ENCODE measurements at regions not wholly inside any gene's neighbourhood (a gene's known extent, or its start where the extent isn't known, plus 50 kb on each side); places are given as distances from the start of the nearest gene placed in this dataset.
A peak's percentile ranks its signal among the peaks of the same experiment; 100 is the strongest.
"Not testable (repeated sequence)": the region's sequence is repeated elsewhere in the genome, so short reads cannot be mapped to it uniquely, and the experiment has no call there.

DNA sequence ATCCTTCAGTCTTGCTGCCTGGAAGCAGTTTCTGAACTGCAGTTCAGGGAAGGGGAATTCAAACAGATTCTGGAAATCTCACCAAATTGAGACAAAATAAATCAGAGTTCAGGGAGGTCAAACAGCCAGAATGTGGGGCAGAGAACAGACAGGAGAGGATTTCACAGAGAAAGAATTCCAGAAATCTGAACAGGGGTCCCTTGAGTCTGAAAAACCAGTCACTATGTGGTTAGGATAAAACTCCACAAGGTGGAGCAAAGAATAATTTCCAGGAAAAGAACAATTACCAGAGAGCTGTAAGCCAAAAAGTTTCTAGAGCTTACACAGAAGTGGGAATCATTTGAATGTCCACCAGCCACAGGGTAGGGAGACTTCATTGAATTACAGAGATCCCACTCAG, 84.7 kb downstream of the URB2 start:
- DNase-seq (ENCODE audit: low spot score), result no peak

DNA sequence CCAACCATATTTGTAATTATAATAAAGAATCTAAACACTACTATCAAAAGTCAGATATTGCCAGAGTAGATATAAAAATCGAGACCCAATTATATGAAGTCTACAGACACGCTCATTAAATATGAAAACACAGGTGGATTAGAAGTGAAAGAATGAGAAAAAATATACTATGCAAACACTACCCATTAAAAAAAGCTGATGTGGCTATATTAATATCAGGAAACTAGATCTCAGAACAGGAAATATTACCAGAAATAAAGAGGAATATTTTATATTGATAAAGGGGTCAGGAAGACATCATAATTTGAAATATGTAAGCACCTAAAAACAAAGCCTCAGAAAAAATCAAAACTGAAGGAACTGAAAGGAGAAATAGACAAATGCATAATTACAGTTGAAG, 88.3 kb downstream of the URB2 start:
- DNase-seq (ENCODE audit: low spot score), result no peak

DNA sequence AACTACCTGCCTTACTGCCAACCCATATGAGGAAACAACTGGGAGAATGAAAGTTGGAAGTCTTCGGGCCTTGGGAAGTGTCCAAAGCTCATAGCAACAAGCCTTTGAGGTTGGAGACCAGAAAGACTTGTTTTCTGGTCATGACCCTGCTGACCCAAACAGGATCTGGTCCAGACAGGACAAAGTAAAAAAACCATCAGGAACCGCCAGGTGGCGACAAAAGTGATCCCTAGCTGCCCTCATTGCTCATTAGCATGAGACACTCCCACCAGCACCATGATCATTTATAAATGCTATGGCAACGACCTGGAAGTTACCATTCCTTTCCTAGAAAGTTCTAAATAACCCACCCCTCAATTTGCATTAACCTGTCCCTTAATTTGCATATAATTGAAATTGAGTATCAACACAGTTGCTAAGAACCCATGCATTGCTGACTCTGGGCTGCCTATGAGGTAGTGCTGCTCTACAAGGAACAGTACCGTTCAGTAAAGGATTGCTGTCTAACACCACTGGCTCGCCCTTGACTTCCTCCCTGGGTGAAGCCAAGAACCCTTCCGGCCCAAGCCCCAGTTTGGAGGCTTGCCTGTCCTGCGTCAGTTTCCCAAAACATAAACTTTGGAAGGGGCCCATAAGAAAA, 89.0 kb downstream of the URB2 start:
- peak; percentile 78 for DNase-seq (ENCODE audit: low spot score)

DNA sequence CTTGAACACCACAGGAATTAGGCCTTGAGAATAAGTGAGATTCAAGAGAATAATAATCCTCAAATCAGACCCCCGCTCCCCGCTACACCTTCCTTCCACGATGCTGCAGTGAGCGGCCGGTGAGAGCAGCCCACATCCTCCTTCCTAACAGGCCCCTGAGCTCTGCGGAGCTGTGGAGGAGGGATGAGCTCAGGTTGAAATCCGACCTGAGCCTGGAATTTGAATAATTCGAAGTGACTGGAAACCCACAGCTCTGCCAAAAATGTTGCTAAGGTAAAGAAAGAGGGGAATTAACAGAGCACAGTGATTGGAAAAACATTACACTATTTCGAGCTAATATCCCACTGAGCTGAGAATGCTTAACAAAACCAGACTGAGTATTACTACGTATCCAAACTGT, 90.0 kb downstream of the URB2 start:
- no peak for DNase-seq (ENCODE audit: low spot score)

DNA sequence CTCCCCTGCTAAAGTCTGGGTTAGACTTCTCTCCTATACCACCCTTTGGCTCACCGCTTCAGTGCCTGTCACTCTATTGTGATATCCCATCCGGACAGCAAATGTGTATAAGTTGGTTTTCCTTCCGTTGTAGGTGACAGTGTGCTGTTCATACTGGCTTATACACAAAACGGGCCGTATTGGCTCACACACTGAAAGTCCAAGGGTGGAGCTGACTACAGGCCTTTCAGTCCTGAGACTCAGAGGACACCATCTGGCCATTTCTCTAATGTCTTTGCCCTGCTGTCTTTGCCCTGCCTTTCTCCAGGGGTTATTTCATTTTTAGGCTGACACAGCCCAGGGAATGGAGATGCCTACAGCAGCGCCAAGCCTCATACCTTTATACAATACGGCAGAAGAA, 90.7 kb downstream of the URB2 start:
- no peak for DNase-seq (ENCODE audit: low spot score)

DNA sequence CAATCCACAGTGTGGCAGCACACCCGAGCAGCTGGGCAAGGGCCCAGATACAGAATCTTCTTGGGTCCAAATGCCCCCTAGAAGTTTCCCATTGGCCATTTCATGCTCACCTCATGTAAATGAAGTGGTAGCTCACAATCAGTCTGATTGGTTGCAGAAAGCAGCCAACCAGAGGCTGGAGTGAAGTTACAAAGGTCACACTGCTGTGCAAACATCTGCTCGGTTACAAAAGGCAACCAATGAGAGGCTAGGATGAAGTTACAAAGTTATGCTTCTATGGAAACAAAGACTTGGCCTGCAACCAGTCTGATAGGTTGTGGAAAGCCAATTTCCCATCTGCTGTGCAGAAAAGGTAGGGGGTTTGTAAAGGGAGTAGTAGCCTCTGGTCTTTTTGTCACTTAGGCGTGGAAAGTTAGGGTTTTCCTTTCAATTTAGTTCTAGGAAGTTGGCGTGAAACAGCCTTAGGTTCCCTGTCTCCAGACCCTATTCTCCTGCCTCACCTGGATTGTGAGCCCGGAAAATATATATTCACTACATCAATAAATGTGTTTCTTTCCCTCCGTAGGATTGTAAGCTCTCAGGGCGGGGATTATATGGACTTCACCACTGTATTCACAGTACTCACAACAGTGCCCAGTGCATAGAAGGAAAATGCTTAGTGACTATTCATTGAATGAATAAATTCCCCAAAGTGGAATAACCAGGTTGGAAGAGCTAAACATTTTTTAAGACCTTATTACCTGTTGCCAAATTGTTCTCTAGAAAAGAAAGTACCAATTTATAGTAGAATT, 91.9 kb downstream of the URB2 start:
- peak; percentile 42 for DNase-seq (ENCODE audit: low spot score)

DNA sequence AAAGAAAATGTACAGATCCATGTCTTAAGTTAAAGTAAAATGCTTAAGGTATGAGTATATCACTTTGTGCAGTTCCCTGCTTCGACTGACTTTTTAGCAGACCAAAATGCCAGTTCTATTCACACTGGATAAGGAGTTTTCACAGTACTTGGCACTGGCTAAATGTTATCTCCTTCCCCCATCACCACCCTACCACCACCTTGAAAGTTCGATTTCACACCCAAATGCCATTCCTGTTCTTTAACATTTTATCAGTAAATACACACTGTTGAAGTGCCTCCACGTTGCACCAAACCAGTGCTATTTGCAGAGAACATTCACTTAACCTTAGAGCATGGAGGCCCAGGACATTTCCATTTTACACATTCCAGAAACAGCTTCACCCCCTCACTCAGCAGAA, 100.0 kb downstream of the URB2 start:
- no peak for DNase-seq (ENCODE audit: low spot score)

DNA sequence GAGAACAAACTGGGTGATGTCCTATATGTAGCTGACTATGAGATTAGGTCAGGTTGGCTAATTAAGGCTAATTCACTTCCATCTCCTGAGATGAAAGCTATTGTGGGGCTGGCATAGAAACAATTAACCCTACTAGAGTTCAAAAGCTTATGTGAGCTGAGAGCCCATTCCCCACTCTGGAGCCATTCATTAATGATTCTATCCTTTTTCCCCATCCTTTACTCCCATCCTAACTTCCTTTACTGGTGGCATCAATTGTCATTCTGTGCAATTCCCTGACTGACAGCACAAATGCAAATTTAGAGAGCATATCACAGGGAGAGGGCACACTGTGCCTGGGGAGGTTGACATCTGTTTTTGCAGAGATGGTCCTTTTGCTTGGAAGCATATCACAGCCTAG, 103.9 kb downstream of the URB2 start:
- DNase-seq (ENCODE audit: low spot score), result no peak

DNA sequence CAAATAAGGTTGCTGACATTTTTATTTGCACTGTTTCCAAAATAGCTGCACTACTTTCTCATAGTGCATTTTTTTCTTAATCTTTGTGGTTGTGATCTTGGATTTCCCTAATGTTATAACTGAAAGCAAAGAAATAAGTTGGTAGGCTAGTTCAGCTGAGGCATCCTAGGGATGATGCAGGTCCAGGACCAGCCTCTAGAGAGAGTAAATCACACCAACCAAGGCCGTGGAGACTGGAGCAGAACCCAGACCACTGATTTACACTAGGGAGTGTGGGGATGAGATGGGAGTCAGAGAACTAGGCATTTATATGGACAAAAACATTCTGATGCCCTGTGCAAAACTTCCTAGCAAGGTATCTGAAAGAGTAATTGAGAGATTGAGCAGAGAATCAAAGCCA, 104.5 kb downstream of the URB2 start:
- DNase-seq (ENCODE audit: low spot score), result no peak

DNA sequence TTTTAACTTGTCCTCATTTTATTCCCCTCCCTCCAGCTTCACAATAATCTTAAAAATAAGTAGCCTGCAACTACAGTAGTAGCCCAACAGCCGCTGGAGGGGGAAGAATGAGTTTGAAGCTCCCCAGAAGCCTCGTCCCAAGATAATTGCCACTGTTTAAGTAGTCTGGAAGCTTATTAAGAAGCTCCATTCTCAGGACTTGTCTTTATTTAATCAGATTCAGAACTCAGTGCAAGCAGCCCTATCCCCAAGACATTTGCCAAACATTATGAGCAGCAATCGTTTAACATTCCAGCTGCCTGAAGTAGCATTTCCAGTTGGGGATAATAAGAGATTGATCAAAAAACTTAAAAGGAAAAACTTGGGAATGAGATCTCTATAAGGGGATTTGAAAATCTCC, 106.0 kb downstream of the URB2 start:
- DNase-seq (ENCODE audit: low spot score), result no peak

DNA sequence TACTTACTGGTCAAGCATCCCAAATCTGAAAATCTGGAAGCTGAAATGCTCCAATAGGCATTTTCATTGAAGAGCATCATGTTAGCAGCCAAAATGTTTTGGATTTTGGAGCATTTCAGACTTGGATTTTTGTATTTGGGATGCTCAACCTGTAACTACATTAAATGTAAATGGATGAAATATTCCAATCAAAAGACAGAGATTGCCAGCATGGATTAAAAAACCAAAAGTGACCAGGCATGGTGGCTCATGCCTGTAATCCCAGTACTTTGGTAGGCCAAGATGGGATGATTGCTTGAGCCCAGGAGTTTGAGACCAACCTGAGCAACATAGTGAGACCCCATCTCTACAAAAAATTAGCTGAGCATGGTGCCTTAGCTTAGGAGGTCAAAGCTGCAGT, 110.3 kb downstream of the URB2 start:
- no peak for DNase-seq (ENCODE audit: low spot score)

DNA sequence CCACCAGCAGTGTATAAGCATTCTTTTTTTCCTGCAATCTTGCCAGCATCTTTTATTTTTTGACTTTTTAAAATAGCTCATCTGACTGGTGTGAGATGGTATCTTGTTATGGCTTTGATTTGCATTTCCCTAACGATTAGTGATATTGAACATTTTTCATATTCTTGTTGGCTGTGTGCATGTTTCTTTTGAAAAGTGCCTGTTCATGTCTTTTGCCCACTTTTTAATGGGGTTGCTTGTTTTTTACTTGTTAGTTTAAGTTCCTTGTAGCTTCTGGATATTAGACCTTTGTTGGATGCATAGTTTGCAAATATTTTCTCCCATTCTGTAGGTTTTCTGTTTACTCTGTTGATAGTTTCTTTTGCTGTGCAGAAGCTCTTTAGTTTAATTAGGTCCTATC, 116.6 kb downstream of the URB2 start:
- DNase-seq (ENCODE audit: low spot score), result not testable (repeated sequence)

DNA sequence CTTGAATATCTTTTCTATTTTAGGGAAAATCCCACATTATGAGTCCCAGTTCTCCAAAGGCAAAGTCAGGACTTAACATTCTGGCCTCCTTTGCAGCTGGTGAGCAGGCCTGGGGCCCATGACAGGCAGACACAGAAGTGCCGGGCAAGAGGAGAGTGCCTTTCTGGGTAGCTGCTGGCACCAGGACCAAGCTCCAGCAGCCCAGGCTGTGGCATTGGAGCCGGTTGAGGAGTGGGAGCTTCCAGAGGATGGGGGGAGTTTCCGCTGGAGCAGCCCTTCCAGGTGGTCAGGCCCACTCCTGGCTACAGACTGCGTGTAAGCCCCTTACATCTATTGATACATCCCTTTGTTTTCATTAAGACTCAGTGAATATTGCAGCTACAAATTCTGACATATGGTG, 123.9 kb downstream of the URB2 start:
- DNase-seq (ENCODE audit: low spot score), result no peak

DNA sequence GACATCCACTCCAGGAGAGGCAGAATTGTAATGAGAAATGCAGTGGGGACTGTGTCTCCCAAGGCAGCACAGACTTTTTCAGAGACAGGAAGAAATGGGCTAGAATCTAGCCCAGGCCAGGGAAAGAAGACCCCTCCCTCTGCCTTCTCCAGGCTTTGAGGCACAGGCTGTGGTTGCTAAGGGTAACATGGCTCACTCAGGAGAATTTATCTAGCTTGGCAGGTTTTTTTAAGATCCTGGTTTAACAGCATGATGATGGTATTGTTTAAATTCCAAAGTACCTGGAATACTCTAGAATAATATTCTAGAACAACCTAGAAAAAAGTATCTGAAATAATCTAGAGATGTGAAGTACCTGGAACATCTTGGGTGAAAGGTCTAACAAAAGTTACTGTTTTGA, 125.6 kb downstream of the URB2 start:
- no peak for DNase-seq (ENCODE audit: low spot score)

DNA sequence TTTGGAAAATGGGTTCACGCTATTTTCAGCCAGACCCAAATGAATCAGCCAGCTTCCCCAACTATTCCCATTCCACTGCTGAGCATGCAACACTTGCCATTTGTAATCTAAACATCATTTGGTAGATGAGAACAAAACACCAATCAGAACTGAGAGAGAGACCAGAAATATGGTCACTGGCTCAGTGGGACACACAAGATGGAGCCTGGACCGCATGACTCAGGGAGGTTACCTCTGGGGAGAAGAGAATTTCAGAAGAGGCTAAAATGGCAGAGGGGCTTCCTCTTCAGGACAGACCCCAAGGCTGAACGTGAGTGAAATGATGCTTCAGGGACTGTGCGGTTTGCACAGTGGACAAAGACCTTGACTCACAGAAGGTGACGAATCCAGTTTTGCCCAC, 126.6 kb downstream of the URB2 start:
- no peak for DNase-seq (ENCODE audit: low spot score)

DNA sequence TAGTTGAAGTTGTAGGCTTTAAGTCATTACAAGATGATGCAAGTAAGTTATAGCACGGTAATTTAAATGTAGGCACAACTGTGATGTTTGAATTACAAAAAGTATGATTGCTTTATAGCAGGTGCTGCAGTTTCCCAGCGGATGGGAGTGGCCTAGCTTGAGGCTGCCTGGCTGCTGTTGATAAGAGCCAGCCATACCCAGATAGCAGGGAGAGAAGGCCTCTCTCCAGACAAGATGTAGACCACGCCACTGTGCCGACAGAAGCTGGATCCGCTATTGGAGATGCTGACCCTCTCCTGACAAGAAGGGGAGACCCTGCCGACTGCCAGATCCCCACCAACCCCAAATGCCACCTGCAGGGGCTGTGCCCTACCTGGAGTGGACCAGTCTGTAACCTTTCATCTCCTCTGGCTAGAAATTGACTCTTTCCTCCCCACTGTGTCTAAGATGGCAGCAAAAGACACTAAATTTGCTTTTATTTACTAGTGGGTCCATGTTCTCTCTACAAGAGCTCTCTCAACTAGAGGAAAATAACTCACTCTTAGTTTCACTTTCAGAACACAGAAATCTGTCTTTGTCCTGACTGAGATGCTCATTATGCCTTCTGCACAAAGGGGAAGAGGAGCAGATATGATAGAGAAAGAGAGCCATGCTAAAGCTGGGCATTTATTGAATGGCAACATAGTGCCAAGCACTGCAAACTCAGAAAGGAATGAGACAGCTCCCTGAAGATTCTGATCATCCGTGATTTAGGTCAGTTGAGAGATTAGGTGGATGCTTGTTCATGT, 127.9 kb downstream of the URB2 start:
- no peak for DNase-seq (ENCODE audit: low spot score)

DNA sequence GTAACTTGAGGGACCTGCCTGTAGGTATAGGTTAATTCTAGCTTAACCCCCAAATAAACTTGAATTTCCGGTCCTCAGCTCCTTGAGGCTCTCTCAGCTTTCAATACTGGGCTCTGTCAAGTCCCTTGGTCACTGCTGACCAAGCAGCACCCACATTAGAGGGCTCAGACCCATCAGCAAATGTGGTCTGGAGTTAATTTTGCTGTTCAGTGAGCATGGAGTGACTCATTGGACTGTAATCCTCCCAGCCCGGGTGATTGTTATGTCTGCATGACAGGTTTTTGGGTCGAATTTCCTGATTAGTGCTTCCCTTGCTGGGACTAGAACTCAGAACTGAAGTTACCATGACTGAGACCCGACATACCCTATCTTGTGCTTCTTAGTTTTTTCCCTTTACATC, 130.6 kb downstream of the URB2 start:
- DNase-seq (ENCODE audit: low spot score), result no peak

DNA sequence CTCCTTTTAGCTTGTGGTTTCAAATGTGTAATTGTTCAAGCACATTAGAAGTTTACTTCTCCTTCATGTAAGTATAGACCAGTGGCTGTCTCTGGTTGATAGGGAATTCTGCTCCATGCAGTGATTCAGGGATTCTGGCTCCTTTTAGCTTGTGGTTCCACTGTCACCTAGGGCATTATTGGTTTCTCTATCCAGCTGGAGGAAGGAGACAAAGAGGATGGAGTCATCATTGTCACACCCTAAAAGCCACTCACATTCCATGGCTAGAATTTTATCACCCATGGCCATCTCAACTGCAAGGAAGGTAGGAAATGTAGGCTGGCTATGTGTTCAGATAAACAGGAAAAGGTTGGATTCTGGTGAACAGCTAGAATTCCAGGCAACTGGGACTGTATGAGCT, 131.2 kb downstream of the URB2 start:
- no peak for DNase-seq (ENCODE audit: low spot score)

DNA sequence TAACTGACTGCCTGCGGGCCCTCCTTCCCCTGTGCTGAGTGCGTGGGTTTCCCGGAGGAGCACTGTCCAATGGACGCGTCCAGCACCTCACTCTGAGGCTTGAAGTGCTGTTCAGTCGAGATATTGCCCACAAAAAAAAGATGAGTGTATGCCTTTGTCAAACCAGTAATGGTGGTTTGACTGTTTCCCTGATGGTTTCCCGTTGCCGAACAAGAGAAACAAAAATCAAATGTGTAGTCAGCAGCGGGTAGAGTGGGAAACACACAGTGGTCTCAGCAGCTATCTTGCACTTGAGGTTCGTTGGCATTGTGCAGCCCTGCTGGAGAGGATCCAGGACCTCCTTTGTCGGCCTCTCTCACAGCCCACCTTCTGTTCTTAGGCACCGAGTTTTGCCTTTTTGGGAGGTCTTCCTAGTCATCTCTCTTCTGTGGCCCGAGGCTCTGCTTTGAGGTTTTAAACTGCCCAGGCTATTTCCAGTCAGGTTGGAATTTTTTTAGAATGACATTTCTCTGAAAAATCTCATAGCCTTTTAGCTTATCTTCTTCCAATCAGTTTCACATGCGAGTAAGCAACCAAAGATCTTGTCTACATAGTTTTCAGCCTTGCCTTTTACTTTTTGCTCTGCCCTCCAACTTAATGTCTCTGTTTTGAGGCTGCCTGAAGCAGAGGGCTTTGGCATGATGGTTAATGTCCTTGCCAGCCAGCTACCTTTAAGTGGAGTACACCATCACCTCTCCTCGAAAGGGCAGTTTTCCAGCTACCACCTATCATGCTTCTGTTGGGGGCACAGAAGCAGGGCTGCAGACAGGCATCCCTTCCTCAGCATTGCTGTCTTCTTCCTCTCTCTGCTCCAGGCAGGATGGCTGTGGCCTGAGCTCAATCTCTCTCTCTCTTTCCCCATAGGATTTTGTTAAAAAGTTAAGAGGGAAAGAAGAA, 132.3 kb downstream of the URB2 start:
- DNase-seq (ENCODE audit: low spot score), result no peak

DNA sequence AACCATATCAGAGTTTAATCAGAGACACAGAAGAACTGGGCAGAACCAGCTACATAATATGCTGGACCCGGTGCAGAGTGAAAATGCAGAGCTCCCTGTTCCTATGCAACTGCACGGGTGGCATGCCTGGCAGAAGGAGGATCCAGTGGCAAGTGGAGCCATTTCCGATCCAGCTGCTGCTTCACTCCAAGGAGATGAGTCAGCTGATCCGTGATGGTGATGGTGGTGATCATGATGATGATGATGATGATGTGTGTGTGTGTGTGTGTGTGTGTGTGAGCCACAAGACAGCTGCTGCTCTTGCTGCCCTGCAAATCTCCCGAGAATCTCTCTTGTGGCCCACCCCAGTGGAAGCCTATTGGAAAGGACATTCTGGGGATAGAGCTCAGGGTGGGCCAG, 133.0 kb downstream of the URB2 start:
- DNase-seq (ENCODE audit: low spot score), result no peak

DNA sequence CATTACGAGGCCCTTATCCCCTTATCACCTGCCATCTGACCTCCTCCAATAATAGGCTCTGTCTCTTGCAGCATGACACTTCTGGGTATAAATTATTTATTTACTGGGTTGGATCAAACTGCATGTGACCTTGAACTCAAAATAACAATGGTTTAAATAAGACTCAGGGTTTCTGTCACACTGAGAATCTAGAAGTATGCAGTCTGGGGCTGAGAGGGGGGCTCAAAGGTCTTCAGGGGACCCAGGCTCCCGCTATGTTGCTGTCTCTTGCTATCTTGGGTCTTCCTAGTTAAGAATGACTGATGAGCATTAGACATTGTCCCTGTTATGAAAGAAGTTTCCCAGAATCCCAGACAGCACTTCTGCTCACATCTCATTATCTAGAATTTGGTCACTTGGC, 133.5 kb downstream of the URB2 start:
- DNase-seq (ENCODE audit: low spot score), result no peak

DNA sequence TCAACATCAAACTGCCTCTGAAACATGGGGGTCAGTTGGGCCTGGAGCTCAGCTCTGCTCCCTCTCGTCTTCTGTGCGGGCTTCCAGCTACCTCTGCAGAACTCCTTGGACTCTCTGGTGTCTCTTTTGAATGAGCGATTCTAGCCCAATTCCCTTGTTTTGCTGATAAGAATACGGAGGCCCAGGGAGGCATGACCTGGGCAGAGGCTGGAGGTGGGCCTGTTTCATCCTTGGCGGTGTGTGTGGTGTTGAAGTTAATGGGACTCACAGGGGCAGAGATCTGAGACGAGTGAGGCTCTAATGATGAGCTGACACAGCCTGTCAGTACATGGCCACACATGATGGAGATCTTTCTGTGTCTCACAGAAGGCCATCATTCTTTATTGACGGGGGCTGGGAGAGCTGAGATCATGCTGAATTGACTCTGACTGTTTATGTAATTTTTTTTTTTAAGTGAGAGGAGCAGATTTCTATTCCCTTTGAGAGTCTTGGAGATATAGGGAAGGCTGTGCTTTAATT, 134.5 kb downstream of the URB2 start:
- no peak for DNase-seq (ENCODE audit: low spot score)
